OCI-LY3 (cell line): ENCODE measurements at regions not wholly inside any gene's neighbourhood (a gene's known extent, or its start where the extent isn't known, plus 50 kb on each side); places are given as distances from the start of the nearest gene placed in this dataset.

Source experiments
- CTCF ChIP-seq: fragments of 200-600, 300-600 bp; sonication (generic); IDR thresholded peaks from 2 replicates; pipeline ENCODE4 v1.5.1; 2014; ENCODE audit warnings: antibody characterized with exemption, low read length, low read depth
- EZH2phosphoT487 ChIP-seq: fragments of 200-600 bp; shearing (Covaris generic); IDR thresholded peaks from 2 replicates; pipeline ENCODE4 v1.6.1; 2018; ENCODE audit warnings: antibody characterized with exemption, mixed run types, low read depth

GRCh38 chrX:137479386-137479785, 86.5 kb upstream of the ZIC3 start:
- TF ChIP-seq CTCF, result no peak
- no peak for TF ChIP-seq EZH2phosphoT487
